ENCODE measurements at regions not wholly inside any gene's neighbourhood (a gene's known extent, or its start where the extent isn't known, plus 50 kb on each side); places are given as distances from the start of the nearest gene placed in this dataset.
"Not testable (repeated sequence)": the region's sequence is repeated elsewhere in the genome, so short reads cannot be mapped to it uniquely, and the experiment has no call there.

DNA sequence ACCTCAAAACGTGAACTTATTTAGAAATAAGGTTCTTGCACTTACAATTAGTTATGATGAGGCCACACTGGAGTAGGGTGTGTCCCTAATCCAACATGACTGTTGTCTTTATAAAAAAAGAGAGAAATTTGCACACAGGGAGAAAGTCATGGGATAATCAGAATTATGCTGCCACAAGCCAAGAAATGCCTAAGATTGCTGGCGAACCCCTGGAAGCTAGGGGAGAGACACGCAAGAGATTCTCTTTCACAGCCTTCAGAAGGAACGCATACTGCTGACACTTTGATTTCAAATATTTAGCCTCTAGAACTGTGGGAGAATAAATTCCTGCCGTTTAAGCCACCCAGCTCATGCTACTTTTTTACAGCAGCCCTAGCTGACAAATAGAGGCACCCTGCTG is 138.3 kb downstream of the CCDC71L start:
- DNase-seq = no peak

DNA sequence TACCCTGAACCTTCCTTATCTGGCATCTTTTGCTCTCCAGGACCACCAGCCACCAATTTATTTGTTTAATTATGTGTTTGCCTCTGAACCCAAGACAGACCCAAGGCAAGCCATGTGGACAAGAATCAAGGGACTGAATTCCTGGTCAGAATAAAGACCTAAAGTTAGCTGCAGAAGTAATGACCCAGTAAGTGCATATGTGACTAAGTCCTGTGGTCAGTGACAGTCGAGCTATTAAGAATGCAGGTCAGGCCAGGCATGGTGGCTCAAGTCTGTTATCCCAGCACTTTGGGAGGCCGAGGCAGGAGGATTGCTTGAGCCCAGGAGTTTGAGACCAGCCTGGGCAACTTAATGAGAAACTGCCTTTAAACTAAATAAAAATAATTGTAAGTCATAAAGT is 139.4 kb downstream of the CCDC71L start:
- no peak for DNase-seq

DNA sequence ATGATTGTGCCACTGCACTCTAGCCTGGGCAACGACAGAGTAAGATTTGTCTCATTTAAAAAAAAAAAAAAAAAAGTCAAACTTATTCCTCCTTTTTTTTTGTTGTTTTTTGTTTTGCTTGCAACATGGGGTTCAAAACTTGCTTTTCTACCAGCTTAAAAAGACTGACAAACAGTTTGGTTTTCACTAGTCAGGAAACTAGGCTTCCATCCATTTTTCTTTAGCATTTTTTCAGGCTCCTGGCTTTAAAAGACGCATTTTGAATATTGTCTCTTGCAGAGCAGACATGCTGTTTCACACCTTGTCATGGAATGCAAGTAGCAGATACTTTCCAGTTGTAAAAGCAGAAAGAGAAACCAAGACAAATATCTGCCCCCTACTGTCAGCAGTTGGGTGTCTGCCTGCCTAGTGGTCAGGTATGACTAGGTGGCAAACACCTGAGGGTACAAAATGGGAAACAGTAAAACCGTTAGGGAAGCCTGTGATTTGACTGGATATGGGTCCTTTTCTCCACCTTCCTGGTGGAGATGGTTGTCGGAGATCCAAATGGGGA is 139.9 kb downstream of the CCDC71L start:
- DNase-seq = no peak

DNA sequence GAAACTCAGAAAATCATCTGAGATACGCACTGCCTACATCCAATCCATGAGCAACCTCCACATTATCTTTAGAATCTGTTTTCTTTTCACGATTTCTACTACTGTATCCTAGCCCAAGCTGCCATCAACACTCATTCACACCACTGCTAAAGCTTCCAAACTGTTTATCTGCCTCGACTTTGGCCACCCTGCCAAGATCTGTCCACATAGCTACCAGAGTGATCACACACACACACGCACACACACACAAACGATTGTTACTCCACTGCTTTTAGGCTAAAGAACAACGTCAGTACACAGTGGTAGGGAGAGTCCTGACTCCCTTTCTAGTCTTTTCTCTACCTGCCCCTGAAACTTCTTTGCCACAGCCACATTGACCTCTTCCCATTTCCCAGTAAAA is 142.0 kb downstream of the CCDC71L start:
- DNase-seq = no peak

DNA sequence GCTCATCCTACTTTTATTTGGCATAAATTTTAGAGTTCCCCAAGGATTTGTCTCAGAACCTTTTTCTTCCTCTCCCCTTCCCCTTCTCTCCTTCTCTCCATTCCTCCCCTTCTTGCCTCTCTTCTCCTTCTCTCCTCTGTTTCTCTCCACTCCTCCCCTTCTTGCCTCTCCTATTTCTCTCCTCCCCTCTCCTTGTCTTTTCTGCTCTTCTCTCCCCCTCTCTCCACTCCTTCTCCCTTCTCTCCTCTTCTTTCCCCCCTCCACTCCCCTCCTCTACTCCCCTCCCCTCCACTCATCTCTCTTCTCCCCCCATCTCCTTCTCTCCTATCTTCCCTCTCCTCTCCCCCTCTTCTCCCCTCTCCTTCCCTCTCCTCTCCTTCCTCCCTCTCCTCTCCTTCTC is 142.7 kb downstream of the CCDC71L start:
- DNase-seq = no peak

DNA sequence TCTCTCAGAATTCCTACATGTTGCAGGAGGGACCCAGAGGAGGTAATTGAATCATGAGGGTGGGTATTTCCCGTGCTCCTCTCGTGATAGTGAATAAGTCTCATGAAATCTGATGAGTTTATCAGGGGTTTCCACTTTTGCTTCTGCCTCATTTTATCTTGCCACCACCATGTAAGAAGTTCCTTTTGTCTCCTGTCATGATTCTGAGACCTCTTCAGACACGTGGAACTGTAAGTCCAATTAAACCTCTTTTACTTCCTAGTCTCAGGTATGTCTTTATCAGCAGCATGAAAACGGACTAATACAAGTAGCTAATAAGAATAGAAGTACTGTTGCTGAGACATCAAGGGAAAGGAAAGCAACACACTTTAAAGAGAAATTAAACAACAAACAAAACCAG is 143.4 kb downstream of the CCDC71L start:
- DNase-seq = no peak

DNA sequence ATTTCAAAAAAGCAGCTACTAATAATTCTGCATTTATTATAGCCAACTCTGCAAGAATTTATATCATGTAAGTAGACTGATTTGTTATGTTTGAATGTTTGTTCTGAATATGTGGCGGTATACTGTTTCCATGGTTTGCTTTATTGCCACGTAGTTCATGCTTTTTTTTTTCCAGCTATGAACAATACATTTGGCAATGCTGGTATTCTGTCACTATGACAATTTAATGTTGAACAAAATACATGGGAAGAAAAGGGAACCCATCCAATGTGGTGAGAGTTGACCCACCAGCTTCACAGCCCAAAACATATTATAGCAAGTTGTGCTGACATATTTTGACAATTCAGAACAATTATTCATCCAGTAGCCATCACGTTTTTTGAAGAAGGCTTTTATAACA is 145.6 kb downstream of the CCDC71L start:
- no peak for DNase-seq

DNA sequence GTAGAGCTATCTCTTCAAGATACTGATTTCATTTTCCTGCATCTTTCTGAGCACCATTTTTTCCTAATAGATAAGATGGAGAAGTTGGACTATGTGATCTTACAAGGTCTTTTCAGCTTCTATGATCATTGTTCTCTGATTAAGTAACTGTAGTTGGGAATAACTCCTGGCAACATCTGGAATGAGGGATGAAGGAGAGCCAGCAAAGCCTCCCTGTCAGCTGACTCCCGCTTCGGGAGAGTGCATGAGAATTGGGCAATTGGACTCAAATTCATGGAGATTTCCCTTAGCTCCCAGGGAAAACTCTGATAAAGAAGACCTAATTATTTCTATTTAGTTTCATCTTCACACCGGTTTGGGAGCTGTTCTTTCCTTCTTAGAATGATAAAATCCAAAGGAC is 146.1 kb downstream of the CCDC71L start:
- DNase-seq = no peak

DNA sequence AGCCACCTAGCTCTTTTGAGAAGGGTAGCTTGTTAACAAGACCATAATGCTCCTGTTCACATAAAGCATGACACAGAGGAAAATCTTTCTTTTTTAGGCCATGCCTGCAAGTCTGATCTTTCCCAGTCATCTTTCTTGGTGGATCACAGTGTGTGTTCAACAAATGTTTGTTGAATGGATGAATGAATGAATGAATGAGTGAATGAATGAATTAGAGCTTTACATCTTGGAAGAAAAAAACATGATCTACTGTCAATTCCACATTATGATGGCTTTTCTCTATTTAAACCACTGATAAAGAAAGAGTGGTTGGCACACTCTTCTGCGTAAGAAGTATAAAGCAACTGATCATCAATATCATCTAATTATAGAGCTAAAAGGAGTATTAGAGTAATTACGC is 148.7 kb downstream of the CCDC71L start:
- DNase-seq = no peak

DNA sequence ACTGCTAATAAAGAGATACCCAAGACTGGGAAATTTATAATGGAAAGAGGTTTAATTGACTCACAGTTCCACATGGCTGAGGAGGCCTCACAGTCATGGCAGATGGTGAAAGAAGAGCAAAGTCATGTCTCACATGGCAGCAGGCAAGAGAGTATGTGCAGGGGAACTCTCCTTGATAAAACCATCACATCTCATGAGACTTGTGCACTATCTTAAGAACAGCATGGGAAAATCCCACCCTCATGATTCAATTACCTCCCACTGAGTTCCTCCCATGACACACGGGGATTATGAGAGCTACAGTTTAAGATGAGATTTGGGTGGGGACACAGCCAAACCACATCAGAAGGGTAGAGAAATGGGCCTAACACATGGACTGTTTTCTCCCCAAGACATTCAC is 156.3 kb downstream of the CCDC71L start:
- DNase-seq = no peak

DNA sequence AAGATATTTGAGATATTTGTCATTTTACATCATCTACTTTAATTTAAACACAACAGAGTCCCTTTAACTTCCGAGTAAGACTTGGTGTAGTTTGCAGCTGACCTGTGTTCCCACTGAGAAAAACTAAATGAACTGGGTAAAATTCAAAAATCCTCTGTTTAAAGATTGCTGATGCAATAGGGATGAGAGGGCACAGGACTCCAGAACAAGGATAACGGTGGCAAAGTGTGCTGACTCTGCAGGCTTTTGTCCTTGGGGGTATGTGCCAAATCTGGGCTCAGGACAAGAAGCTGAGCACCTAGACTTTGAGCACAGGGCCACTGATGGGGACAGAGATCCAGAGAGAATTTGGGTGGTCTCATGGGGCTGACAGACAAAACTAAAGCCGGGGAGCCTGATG is 156.8 kb downstream of the CCDC71L start:
- DNase-seq = no peak

DNA sequence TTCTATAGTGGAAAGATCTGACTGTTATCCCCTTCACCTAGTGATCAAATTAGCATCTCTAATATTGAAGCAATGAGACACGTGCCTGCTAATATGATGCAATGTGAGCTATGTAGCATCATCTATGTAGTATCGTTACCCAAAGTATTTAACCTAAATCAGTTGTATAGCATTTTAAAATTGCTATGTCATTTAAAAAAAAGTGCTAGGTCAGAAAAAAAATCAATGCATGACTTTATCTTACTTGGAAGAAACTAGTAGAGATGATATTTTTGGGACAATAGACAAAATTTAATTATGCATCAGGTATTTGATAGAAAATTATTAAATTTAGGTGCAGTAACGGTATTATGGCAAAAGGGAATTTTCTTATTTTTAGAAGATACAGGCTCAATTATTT is 157.3 kb downstream of the CCDC71L start:
- DNase-seq = no peak

DNA sequence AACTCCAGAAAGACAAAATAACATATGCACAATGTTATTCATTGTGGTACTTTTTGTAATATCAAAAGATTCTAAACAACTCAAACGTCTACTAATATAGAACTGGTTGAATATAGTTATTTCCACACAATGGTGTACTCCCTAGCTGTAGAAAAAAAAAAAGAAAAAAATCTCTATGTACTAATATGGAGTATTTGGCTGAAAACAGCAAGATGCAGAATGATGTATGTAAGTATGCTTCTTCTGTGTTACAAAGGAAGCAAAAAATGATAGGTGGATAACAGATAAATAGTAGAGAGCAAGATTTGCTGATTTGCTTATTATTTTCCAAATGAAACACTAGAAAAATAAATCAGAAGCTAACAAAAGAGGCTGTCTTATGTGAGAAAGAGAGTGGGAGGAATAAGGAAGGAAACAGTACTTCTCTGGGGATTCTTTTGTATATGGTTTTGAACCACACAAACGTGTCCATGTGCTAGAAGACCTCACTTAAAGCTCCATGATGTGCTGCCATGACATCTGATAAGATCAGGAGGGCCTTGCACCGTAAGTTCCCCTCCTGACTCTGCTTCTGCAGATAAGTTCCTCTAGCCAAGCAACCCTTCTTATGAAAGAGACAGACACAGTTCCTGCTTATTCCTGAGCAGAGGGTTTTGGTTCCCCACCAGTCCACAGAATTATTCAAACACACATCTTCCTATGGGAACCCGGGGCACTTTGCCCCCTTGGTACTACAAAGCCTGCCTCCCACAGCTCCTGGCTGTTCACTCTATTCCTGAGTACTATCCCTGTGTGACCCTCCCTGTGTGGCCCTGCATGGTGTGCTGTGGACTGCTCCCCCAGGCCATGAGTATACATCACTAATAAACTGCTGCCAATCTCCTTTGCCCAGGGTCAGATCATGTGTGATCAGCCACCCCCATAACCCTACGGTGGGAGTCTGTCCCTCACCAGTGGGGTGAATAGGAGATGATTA is 159.1 kb downstream of the CCDC71L start:
- no peak for DNase-seq

DNA sequence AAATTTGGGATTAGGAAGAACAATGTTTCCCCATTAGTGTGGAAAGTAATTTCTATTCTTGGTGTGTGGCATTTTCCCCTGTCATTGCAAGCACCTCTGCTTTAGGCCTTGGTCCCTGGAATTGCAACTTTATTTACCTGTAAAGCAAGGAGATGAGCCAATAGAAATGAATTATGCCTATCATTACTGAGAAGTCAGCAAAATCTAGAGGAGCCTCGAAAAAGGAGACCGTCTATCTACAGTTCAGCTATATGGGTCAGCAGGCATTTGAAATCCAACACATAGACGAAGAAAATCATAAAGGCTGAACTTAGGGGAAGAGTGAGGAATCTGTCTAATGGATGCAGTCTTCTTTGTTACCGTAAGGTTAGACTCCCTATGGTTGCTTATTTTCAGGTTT is 161.1 kb downstream of the CCDC71L start:
- DNase-seq = no peak

DNA sequence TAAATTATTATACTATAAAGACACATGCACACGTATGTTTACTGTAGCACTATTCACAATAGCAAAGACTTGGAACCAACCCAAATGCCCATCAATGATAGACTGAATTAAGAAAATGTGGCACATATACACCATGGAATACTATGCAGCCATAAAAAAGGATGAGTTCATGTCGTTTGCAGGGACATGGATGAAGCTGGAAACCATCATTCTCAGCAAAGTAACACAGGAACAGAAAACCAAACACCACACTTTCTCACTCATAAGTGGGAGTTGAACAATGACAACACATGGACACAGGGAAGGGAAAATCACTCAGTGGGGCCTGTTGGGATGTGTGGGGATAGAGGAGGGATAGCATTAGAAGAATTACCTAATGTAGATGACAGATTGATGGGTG is 163.0 kb downstream of the CCDC71L start:
- not testable (repeated sequence) for DNase-seq

DNA sequence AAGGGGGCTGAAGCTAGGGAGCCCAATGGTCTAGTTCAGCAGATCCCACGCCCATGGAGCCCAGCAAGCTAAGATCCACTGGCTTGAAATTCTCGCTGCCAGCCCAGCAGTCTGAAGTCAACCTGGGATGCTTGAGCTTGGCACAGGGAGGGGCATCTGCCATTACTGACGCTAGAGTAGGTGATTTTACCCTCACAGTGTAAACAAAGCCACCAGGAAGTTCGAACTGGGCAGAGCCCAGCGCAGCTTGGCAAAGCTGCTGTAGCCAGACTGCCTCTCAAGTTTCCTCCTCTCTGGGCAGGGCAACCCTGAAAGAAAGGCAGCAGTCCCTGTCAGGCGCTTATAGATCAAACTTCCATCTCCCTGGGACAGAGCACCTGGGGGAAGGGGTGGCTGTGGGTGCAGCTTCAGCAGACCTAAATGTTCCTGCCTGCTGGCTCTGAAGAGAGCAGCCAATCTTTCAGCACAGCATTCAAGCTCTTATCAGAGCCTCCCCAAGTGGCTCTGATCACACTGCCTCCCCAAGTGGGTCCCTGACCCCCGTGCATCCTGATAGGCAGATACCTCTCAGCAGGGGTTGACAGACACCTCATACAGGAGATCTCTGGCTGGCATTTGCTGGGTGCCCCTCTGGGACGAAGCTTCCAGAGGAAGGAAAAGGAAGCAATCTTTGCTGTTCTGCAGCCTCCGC is 167.8 kb downstream of the CCDC71L start:
- DNase-seq = no peak

DNA sequence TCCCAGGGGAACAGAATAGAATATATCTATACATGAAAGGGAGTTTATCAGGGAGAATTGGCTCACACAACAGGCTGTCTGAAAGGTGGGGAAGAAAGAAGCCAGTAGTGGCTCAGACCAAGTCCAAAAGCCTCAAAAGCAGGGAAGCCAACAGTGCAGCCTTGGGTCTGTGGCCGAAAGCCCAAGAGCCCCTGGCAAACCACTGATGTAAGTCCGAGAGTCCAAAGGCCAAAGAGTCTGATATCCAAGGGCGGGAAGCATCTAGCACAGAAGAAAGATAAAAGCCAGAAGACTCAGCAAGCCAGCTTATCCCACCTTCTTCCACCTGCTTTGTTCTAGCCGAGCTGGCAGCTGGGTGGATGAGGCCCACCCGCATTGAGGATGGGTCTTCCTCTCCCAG is 172.5 kb downstream of the CCDC71L start:
- DNase-seq = no peak

DNA sequence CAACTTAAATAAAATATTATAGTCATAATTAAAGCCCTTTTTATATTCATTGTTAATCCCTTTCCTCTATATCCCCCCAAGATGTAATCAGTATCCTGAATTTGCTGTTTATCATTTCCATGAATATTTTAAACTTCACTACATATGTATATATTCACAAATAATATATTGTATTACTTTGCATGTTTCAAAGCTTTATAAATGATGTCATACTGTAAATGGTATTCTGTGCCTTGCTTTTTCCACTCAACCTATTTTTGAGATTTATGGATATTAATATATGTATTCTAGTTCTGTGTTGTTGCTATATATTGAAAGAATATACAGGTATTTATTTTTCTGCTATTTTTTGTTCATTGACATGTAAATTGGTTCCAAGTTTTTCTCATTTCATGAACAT is 173.1 kb downstream of the CCDC71L start:
- DNase-seq = no peak

DNA sequence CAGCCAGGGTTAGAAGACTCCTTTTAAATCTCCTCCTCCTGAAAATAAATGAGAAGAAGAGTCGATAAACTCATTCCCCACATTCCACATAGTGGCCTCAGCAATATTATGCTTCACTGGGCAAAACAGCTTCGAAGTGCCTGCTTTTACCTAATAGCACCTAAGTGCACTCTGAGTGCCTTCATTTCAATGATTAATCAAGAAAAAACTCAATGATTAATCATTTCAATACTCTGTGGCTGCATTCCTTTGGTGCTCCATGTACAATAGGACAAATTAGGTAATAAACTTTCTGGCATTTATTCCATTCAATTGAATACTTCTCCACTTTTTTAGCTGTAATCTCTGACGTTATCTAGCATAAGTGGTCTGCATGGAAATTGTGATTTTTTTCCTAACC is 174.6 kb downstream of the CCDC71L start:
- no peak for DNase-seq

DNA sequence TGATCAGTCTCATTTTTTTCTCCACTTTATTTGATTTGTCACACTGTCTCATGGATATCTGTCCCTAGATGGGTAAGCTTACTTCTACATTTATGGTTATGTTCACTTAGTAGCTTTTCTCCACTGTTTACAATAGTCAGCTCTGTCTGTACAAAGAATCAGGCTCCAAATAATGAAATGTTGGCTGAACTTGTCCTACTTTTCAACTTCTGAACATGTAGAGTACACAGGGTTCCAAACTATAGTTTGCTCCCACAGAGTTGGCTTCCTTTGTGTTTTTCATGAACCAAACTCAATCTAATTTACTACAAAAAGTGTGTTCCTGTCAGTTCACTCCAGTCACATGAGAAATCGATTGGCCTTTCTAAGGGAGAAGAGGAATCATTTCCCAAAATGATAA is 175.0 kb downstream of the CCDC71L start:
- DNase-seq = no peak

DNA sequence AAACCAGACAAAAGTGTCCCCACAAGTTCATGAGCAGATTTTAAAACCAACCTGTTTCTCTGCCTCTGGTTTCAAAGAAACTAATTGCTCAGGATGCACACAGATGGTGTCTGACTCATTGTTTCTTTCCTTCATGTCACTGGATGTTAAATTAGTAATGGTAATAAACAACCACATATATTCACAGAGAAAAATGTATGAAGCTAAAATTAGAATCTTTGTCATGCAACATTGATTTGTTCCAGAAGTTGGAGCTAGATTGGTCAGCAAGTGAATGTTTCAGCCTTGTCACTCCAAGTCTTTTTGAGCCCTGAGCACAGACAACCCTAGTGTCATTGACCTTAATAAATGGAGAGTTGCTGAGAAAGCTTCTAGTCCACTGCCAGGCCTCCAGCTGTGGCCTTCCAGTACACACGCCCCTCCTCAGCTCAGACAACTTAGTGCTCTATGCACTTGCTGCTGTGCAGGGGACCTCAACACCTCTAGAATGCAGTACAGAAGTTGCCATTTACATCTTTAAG is 175.9 kb downstream of the CCDC71L start:
- DNase-seq = no peak

DNA sequence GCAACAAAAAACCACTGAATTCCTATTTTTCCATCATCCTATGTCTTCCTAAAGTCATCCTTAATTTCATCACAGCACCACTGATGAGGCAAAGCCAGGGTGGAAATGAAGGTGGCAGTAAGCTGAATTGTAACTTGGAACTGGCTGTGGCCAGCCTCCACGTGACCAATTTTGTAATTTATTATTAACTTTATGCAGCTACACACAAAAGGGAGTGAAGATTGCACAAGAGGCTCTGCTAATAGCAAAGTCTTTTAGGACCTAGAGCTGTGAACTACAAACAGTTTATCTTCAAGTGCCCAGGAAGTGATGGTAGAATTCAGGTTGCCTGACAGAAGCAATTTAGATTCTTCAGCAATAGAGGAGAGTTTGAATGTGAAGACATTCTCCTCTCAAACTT is 176.4 kb downstream of the CCDC71L start:
- no peak for DNase-seq

DNA sequence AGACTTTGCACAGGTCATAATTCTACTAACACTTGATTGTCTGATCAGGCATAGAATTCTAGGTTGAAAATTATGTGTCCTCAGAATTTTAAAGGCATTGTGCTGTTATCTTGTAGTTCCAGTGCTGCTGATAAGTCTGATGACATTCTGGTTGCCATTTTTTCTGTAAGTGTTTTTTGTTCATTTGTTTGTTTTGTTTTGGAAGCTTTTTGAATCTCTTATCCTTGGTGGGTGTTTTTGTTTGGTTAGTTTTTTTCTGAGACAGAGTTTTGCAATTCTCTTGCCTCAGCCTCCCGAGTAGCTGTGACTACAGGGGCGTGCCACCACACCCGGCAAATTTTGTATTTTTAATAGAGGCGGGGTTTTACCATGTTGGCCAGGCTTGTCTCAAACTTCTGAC is 178.9 kb downstream of the CCDC71L start:
- no peak for DNase-seq

DNA sequence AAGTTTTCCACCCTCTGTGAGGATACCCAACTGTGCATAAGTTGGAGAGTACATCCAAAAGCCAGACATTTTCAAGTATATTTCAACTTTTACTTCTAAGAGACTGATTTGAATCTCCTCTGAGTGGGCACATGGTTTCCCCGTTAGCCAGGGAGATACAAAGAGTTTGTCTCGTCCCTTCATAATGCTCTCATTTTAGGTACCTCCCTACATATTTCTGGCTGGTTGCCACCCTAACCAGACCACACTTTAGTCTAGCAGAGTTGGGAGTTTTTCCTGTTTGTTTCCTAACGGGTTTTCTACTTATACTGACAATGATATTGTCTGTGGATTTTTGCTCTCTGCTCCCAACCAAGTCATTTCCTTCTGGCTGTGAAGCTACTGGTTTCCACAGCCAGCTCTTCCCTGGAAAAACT is 180.3 kb downstream of the CCDC71L start:
- no peak for DNase-seq
